LNCaP clone FGC (cell line): ENCODE measurements at regions not wholly inside any gene's neighbourhood (a gene's known extent, or its start where the extent isn't known, plus 50 kb on each side); places are given as distances from the start of the nearest gene placed in this dataset.

Source experiments
- DNase-seq: peaks from one replicate; pipeline ENCODE4 v3.0.0-alpha.2; 2011; ENCODE audit warnings: low read depth
- H3K4me3 ChIP-seq: 2 replicates; pipeline ENCODE4 v1.5.1; 2011; ENCODE audit warnings: mild to moderate bottlenecking, low read depth, low read length, control low read depth
- CTCF ChIP-seq: IDR thresholded peaks from 2 replicates; pipeline ENCODE4 v1.5.1; 2012; ENCODE audit warnings: mild to moderate bottlenecking; ENCODE audit not compliant: control insufficient read depth, insufficient read depth; ENCODE audit errors: extremely low read depth

- no peak for DNase-seq
- H3K4me3 ChIP-seq = no peak overlapping the region
- no peak for TF ChIP-seq CTCF
These were observed 444.2 kb upstream of the SLIT2 start for GRCh38 chr4:19807505-19807904.

GRCh38 chr4:19806865-19807264 is 444.8 kb upstream of the SLIT2 start:
- H3K4me3 ChIP-seq = no peak overlapping the region
- TF ChIP-seq CTCF = no peak
- DNase-seq = no peak

DNA sequence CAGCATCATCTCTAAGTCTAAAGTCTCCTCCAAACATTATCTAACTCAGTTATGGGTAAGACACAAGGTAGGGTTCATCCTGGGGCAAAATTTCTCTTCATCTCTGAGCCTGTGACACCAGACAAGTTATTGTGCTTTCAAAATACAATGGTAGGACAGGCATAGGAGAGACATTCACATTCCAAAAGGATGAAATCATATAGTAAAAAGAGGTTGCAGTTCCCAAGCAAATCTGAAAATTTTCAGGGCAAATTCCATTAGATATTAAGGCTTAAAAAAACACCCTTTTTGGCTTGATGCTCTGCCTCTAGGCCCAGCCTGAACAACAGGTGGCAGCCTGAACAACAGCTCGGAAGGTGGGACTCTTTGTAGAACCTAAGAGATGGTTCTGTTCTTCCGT is 448.3 kb upstream of the SLIT2 start:
- TF ChIP-seq CTCF = 0 out of 2 replicates have a peak, but pooled peaks have one; percentile 17
- DNase-seq = no peak
- no peak overlapping the region for H3K4me3 ChIP-seq

GRCh38 chr4:19793831-19794230 is 457.9 kb upstream of the SLIT2 start:
- H3K4me3 ChIP-seq = no peak overlapping the region
- no peak for TF ChIP-seq CTCF
- DNase-seq = no peak

DNA sequence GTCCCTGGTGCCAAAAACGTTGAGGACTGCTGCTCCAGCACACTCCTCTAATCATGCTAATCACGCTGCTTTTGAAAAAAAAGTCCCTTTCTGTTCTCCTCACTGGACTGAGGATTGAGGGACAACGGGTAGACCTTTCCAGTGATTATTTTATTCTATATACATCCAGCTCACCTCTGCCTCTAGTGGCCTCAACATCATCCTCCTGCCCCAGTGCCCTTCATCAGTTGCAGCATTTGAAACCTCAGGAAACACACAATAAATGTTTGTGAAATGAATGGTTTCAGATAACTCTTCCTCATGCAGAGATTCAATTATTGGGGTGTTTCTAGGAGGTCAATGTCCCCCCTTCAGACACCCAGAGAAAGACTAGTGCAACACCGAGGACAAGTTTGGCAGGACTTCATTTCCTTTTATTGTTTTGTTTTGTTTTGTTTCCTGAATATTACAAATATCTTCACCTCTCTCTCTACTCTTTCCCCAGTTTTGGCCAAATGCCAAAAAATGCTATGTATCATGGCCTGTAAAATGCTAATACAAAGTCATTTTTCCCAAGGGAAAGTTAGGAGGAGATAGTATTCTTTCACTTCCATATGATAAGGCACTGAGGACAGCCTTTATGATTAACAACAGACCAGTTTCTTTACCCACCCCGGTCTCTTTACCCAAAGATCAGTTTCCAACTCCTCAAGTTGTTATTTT is 460.1 kb upstream of the SLIT2 start:
- no peak for DNase-seq
- TF ChIP-seq CTCF = no peak
- no peak overlapping the region for H3K4me3 ChIP-seq

DNA sequence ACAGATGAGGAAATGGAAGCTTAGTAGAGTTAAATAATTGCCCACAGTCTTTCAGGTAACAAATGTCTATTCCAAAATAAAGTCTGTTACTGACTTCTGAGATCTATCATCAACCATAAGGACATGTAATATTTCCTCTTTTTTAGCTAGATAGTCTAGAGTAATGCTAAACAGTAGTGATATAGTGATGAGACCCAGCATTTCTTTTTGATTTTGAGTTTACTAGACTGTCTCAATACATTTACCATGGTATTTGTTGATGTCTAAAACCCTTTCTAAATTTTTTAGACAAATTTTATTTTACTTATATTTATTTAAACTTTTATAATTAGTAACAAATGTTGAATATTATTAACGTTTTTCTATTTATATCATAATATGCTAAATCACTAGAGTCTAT is 465.1 kb upstream of the SLIT2 start:
- DNase-seq = no peak
- H3K4me3 ChIP-seq = no peak overlapping the region
- TF ChIP-seq CTCF = no peak

GRCh38 chr4:19783667-19784223 is 468.0 kb upstream of the SLIT2 start:
- DNase-seq = no peak
- TF ChIP-seq CTCF = no peak
- H3K4me3 ChIP-seq = no peak overlapping the region
